Fibroblast of lung (primary cell): ENCODE measurements at regions not wholly inside any gene's neighbourhood (a gene's known extent, or its start where the extent isn't known, plus 50 kb on each side); places are given as distances from the start of the nearest gene placed in this dataset.

Experiments used
- DNase-seq, 2 donors: peaks; one replicate each; pipeline versions ENCODE4 v3.0.0 to v3.0.0-alpha.2; 2010; ENCODE audit warnings: low read depth in 2 of 2
- H2AFZ ChIP-seq: 2 replicates; pipeline ENCODE4 v1.5.1; 2012; ENCODE audit warnings: low read length, control low read depth, inconsistent platforms
- H3K27ac ChIP-seq: 2 replicates; pipeline ENCODE4 v1.5.1; 2011; ENCODE audit warnings: low read length, control low read depth; ENCODE audit not compliant: insufficient read depth
- H3K27me3 ChIP-seq: 2 replicates; pipeline ENCODE4 v1.5.1; 2011; ENCODE audit warnings: mild to moderate bottlenecking, low read length; ENCODE audit not compliant: control insufficient read depth, insufficient read depth
- H3K36me3 ChIP-seq: 2 replicates; pipeline ENCODE4 v1.5.1; 2011; ENCODE audit warnings: low read length; ENCODE audit not compliant: control insufficient read depth, insufficient read depth
- H3K4me1 ChIP-seq: 2 replicates; pipeline ENCODE4 v1.5.1; 2011; ENCODE audit warnings: low read length; ENCODE audit not compliant: control insufficient read depth, insufficient read depth; ENCODE audit errors: extremely low read depth
- H3K4me2 ChIP-seq: 2 replicates; pipeline ENCODE4 v1.5.1; 2011; ENCODE audit warnings: low read length, control low read depth; ENCODE audit not compliant: insufficient read depth; ENCODE audit errors: extremely low read depth
- H3K4me3 ChIP-seq, 4 experiments: fragments of 200-600 bp in 1 of 4; sonication (generic) in 1 of 4; replicated peaks in 1 of 4; 2 replicates each; pipeline ENCODE4 v1.5.1; 2011 to 2016; ENCODE audit warnings: low read length in 4 of 4, low read depth in 3 of 4, mild to moderate bottlenecking in 3 of 4, control low read depth in 2 of 4, inconsistent platforms in 1 of 4, mixed read lengths in 1 of 4; ENCODE audit not compliant: insufficient read depth in 1 of 4; ENCODE audit errors: control extremely low read depth in 1 of 4
- H3K79me2 ChIP-seq: 2 replicates; pipeline ENCODE4 v1.5.1; 2012; ENCODE audit warnings: mild to moderate bottlenecking, low read length, inconsistent platforms; ENCODE audit not compliant: control insufficient read depth, insufficient read depth
- H3K9ac ChIP-seq: 2 replicates; pipeline ENCODE4 v1.5.1; 2011; ENCODE audit warnings: mild to moderate bottlenecking, low read length, control low read depth; ENCODE audit not compliant: insufficient read depth
- H3K9me3 ChIP-seq: 2 replicates; pipeline ENCODE4 v1.5.1; 2012; ENCODE audit warnings: low read depth, low read length; ENCODE audit not compliant: control insufficient read depth, insufficient read depth
- H4K20me1 ChIP-seq: 2 replicates; pipeline ENCODE4 v1.5.1; 2011; ENCODE audit warnings: low read length; ENCODE audit not compliant: control insufficient read depth, insufficient read depth; ENCODE audit errors: extremely low read depth
- EZH2 ChIP-seq: IDR thresholded peaks from 2 replicates; pipeline ENCODE4 v1.5.1; 2012; ENCODE audit warnings: low read length, control low read depth, mild to moderate bottlenecking; ENCODE audit errors: missing control alignments
- TF ChIP-seq, protein P1 (sequence below), 2 donors: IDR thresholded peaks in 1 of 2; conservative IDR thresholded peaks in 1 of 2; 1 replicate in 1 of 2; 2 replicates in 1 of 2; pipeline ENCODE4 v1.5.1; 2011 to 2012; ENCODE audit warnings: low read length in 2 of 2, control low read depth in 1 of 2, inconsistent platforms in 1 of 2, low read depth in 1 of 2, mild to moderate bottlenecking in 1 of 2

DNA sequence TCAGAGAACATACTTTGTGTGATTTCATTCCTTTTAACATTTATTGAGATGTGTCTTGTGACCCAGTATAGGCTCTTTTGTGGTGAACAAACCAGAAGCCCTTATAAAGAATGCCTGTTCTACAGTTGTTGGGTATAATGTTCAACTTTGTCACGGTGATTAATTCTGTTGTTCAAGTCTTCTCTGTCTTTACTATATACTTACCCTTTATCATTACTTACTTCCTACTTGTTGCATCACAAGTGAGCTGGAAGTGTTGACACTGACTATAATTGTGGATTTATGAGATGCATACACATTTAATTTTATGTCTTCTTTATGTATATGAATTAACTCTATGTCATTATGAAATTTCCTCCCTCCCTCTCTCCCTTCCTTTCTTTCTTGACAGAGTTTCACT is 59.7 kb upstream of the TBL1XR1 start:
- Histone ChIP-seq H3K4me1 (no peaks in the 10 kb centered on the region), H3K36me3 (no peaks in the 10 kb centered on the region), H4K20me1 (no peaks in the 10 kb centered on the region), H2AFZ (no peak overlapping the region), H3K27me3 (no peaks in the 10 kb centered on the region), H3K4me3 (no peak overlapping the region), H3K9ac (no peak overlapping the region), H3K4me2 (no peak overlapping the region), H3K27ac (no peak overlapping the region), H3K79me2 (no peaks in the 10 kb centered on the region), H3K9me3 (no peaks in the 10 kb centered on the region)
- DNase-seq: no peak
- TF ChIP-seq, protein P1, sequence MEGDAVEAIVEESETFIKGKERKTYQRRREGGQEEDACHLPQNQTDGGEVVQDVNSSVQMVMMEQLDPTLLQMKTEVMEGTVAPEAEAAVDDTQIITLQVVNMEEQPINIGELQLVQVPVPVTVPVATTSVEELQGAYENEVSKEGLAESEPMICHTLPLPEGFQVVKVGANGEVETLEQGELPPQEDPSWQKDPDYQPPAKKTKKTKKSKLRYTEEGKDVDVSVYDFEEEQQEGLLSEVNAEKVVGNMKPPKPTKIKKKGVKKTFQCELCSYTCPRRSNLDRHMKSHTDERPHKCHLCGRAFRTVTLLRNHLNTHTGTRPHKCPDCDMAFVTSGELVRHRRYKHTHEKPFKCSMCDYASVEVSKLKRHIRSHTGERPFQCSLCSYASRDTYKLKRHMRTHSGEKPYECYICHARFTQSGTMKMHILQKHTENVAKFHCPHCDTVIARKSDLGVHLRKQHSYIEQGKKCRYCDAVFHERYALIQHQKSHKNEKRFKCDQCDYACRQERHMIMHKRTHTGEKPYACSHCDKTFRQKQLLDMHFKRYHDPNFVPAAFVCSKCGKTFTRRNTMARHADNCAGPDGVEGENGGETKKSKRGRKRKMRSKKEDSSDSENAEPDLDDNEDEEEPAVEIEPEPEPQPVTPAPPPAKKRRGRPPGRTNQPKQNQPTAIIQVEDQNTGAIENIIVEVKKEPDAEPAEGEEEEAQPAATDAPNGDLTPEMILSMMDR (conservative IDR thresholded peaks at IDR 0.05 in 1 of 2, IDR thresholded peaks at IDR 0.05 in 1 of 2; ENCODE audit: low read depth in 1 of 2, low read length in 2 of 2): no peak
- TF ChIP-seq EZH2: no peak

DNA sequence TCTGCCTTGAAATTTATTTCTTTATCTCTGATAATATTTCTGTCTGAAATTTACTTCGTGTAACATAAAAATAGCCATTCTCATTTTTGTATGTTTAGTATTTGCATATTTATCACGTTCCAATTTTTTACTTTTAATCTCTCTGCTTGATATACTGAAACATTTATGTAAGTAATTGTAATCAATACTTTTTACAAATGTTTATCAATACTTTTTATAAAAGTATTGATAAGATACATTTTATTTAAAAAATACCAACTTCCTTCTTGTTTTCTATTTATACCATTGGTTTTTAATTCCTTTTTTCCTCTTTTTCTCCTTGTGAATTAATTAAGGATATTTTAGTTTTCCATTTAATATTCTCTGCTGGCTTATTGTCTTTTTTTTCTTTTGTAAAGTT is 60.3 kb upstream of the TBL1XR1 start:
- H3K4me2 ChIP-seq: no peak overlapping the region
- no peak for DNase-seq
- H3K79me2 ChIP-seq: no peaks in the 10 kb centered on the region
- no peaks in the 10 kb centered on the region for H3K9me3 ChIP-seq
- no peak for TF ChIP-seq EZH2
- TF ChIP-seq, protein P1 (conservative IDR thresholded peaks at IDR 0.05 in 1 of 2, IDR thresholded peaks at IDR 0.05 in 1 of 2; ENCODE audit: low read depth in 1 of 2, low read length in 2 of 2): no peak
- no peaks in the 10 kb centered on the region for H3K36me3 ChIP-seq
- no peaks in the 10 kb centered on the region for H4K20me1 ChIP-seq
- H3K27me3 ChIP-seq: no peaks in the 10 kb centered on the region
- no peak overlapping the region for H3K9ac ChIP-seq
- no peak overlapping the region for H3K4me3 ChIP-seq
- H3K4me1 ChIP-seq: no peaks in the 10 kb centered on the region
- no peak overlapping the region for H2AFZ ChIP-seq
- no peak overlapping the region for H3K27ac ChIP-seq

- Histone ChIP-seq H3K4me2 (no peak overlapping the region), H3K4me1 (no peaks in the 10 kb centered on the region), H2AFZ (no peak overlapping the region), H4K20me1 (no peaks in the 10 kb centered on the region), H3K79me2 (no peaks in the 10 kb centered on the region), H3K36me3 (no peaks in the 10 kb centered on the region), H3K9ac (no peak overlapping the region), H3K27me3 (no peaks in the 10 kb centered on the region), H3K9me3 (no peaks in the 10 kb centered on the region), H3K27ac (no peak overlapping the region), H3K4me3 (no peak overlapping the region)
- no peak for TF ChIP-seq EZH2
- TF ChIP-seq, protein P1 (conservative IDR thresholded peaks at IDR 0.05 in 1 of 2, IDR thresholded peaks at IDR 0.05 in 1 of 2; ENCODE audit: low read depth in 1 of 2, low read length in 2 of 2): no peak
- peak in 1 of 2 donors; percentile 77 for DNase-seq
These were observed 65.1 kb upstream of the TBL1XR1 start for GRCh38 chr3:177262396-177262795.
